ENCODE measurements at regions not wholly inside any gene's neighbourhood (a gene's known extent, or its start where the extent isn't known, plus 50 kb on each side); places are given as distances from the start of the nearest gene placed in this dataset.
"Not testable (repeated sequence)": the region's sequence is repeated elsewhere in the genome, so short reads cannot be mapped to it uniquely, and the experiment has no call there.

DNA sequence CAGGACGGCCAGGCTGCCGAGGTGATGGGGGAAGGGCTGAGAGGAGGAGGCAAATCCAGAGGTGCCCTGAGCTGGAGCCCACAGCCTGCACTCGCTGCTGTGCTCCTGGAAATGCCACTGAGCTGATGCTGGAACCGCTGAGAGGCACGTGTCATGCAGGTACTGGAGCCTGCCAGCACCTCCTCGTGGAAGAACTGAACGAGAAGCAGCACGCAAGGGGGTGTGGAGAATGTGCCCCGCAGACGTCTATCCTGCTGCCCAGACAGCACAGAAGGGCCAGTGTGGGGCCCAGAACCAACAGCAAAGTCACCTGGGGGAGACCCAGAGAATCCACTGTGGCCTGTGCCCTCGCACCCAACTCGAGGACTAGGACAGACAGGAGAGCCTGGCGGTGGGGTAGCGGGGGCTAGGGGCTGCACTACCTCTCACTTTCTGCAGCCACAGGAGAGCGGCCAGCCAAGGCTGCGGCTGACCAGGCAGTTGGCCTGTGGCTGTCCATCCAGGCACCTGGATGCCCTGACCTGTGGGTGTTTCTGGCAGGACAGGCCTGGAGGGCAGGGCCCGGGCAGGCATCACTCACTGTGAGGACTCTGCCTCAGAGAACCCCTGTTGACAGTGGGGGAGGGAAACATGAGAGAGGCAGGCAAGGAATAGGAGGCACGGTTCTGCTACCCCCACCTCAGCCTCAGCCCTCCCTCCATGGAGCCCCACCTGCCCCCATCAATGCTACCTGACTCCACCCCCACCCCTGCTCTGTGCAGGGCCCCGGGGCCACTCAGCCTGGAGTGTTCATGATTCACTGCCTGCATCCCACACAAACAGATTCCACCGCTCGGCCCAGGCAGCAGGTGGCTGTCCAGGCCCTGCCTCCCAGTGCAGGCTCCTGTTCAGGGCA lies 213.1 kb downstream of the TBC1D2B start:
- no peak for DNase-seq (ENCODE audit: low read depth in 3 of 3, low spot score in 1 of 3)

GRCh38 chr15:77863491-77864105 lies 213.9 kb downstream of the TBC1D2B start:
- no peak for DNase-seq (ENCODE audit: low read depth in 3 of 3, low spot score in 1 of 3)

DNA sequence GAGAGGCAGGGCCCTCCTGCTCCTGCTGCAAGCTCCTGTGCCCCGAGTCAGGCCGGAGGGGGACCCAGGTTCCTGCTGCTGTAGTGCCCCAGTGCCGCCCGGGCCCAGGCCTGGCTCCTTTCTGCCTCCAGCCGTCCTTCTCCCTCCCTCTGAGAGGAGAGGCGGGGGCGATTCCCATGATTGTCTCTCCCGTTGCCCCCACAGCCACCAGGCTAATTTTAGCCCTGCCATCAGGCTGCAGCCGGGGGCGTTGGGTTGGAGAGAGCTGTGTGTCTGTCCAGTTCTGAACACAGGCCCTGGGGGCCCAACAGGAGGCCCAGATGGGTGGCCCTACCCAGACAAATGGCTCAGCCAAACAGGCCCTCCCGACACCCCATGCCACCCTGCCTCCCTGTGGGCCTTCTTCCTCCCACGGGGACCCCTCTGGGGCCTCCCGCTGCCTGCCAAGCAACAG lies 214.8 kb downstream of the TBC1D2B start:
- DNase-seq (ENCODE audit: low read depth in 3 of 3, low spot score in 1 of 3), result no peak

DNA sequence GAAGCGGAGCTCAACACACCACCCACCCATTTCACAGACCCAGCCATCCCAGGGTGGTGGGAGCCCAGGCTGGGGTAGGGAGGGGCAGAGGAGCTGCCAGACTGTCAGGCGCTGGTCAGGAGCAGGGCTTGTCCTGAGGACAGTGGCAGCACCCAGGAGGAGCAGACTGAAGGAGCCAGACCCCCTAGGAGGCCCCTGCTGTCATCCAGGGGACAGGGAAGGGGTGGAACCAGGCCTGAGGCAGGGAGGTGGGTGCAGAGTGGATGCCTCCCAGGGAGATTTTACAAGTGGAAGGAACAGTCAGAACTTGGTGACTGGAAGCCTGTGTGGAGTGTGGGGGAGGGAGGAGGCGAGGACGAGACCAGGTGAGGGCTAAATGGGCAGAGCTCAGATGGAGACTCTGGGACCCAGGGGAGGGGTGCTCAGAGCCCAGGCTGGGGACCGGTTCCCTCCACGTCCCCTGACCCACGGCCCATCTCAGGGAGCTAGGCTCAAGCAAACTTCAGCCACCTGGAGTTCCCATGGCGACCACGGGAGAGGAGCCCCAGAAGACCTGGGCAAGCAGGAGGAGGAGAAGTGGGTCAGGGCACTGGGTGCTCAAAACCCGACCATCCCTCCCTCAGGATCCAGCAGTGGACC lies 215.4 kb downstream of the TBC1D2B start:
- DNase-seq (ENCODE audit: low read depth in 3 of 3, low spot score in 1 of 3), result not testable (repeated sequence)

DNA sequence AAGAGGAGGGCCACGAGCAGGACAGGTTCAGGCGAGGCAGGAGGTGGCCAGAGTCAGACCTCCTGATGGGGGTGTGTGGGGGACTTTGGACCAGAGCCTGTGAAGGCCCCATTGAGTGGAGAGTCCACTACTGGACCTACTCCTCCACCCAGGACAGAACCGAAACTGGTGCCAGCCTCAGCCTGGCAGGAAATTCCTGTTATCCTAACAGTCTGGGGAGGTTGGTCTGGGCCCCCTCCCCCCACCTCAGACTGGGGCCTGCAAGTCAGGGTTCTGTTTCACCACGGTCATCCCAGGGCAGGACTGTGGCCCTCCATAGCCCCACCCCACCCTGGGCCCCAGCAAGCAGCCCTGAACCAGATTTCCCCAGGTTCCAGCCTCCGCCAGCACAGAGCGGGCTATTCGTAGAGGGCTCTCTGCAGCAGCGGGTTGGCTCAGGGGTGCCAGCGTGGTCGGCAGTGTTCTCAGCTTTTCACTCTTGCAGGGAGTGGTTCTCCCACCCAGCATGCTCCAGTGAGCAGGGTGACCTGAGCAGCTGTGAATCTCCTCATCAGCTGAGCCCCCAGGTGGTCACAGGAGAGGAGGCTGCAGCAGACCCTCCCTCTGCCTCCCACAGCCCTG lies 217.3 kb downstream of the TBC1D2B start:
- DNase-seq (ENCODE audit: low read depth in 3 of 3, low spot score in 1 of 3), result no peak

DNA sequence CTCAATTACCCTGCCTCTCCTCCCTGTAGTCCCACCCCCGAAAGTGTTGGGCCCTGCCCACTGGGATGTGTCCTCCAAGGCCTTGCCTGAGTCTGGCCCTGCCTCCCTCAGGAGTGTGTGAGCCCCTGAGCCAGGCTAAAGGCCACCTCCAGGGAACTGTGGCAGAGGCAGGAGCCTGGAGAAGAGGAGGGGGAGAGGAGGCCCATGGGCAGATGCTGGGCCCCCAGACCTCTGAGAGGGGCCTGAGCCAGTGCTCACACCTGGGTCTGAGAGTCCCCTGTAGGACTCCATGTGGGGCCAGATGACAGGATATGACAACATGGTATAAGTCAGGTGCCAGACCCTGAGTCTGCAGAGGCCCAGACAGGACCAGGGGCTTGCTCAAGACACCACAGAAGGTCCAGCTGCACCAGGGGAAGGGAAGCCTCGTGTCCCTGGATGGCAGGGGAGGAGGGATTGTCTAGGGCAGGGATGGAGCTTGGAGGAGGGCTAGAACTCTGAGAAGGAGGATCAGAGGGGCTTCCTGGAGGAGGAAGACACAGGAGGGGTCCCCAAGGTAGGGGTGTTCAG lies 217.9 kb downstream of the TBC1D2B start:
- no peak for DNase-seq (ENCODE audit: low read depth in 3 of 3, low spot score in 1 of 3)

- no peak for DNase-seq (ENCODE audit: low read depth in 3 of 3, low spot score in 1 of 3)
Observed at GRCh38 chr15:77858792-77859490, 218.6 kb downstream of the TBC1D2B start.

DNA sequence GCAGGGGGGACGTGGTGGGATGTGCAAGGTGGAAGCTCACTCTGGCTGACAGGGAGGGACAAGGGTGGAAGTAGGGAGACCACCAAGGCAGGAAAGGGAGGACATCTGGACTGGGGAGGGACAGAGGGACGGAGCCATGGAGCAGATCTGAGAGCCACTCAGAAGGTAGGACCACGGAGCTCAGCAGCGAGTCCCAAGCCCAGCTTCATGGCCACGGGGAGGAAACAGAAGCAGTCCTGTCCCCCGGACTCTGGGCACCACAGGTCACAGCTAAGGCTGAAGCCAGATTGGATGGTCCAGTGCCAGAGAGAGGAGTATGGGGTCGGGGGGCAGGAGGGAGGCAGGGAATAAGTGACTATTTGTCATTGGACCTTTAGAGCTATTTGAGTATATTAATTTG lies 220.1 kb downstream of the TBC1D2B start:
- no peak for DNase-seq (ENCODE audit: low read depth in 3 of 3, low spot score in 1 of 3)

- no peak for DNase-seq (ENCODE audit: low read depth in 3 of 3, low spot score in 1 of 3)
Observed at GRCh38 chr15:77856705-77857346, 220.7 kb downstream of the TBC1D2B start.

DNA sequence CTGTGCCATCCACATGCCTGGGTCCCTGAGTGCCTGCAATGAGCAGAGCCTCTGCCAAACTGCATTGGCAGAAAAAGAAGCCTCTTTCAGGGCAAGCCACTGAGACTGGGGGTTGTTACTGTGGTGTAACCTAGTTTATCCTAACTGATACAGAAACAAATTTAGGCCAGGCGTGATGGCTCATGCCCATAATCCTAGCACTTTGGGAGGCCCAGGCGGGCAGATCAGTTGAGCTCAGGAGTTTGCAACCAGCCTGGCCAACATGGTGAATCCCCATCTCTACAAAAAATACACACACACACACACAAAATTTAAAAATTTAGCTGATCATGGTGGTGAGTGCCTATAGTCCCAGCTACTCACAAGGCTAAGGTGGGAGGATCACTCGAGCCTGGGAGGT lies 221.6 kb downstream of the TBC1D2B start:
- no peak for DNase-seq (ENCODE audit: low read depth in 3 of 3, low spot score in 1 of 3)

DNA sequence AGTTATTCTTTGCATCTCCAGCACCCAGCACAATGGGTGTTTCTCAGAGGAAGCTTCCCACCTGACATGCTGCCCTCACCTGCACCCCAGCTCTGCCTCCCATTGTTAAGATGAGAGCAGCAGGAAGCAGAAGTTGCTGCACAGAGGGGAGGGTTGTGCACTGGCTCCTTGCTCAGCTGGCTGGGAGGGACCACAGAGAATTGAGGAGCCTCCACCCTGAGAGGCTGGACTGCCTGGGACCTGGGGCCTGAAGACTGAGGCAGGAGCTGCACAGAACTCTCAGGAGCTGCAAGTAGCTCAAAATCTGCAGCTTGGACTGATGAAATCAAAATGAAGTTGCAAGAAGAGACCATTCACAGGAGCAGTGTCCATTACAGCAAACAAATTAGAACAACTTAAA lies 222.3 kb upstream of the LINGO1 start:
- DNase-seq (ENCODE audit: low read depth in 3 of 3, low spot score in 1 of 3), result no peak

DNA sequence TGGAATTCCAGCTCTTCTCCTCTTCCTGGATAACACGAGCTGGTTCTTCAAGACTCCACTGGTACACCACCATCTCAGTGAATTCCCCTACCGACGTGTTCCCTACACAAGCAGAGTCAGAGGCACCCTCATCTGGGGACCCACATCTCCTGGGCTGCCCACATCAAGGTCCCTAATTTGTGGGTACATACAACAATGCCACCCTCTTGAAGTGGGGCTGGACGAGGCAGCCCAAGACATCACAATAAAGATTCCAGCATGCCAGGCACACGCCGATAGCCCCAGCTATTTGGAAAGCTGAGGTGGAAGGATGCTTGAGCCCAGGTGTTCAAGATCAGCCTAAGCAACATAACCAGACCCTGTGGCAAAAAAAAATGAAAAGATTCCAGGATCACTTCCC lies 221.2 kb upstream of the LINGO1 start:
- no peak for DNase-seq (ENCODE audit: low read depth in 3 of 3, low spot score in 1 of 3)

DNA sequence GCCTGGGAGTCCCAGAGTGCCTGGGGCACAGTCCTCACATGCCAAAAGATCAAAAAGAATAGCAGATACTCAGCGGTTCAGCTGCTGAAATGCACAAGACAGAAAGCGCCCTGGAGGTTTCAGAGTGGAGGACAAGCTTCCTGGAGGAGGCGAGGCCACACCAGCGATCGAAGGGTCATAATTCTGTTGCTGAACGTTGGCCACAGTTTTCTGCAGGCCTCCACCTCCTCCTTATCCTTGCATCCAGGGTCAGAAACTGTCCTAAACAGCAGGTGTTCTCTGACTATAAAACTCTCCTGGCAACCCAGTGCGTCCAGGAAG lies 220.3 kb upstream of the LINGO1 start:
- no peak for DNase-seq (ENCODE audit: low read depth in 3 of 3, low spot score in 1 of 3)

DNA sequence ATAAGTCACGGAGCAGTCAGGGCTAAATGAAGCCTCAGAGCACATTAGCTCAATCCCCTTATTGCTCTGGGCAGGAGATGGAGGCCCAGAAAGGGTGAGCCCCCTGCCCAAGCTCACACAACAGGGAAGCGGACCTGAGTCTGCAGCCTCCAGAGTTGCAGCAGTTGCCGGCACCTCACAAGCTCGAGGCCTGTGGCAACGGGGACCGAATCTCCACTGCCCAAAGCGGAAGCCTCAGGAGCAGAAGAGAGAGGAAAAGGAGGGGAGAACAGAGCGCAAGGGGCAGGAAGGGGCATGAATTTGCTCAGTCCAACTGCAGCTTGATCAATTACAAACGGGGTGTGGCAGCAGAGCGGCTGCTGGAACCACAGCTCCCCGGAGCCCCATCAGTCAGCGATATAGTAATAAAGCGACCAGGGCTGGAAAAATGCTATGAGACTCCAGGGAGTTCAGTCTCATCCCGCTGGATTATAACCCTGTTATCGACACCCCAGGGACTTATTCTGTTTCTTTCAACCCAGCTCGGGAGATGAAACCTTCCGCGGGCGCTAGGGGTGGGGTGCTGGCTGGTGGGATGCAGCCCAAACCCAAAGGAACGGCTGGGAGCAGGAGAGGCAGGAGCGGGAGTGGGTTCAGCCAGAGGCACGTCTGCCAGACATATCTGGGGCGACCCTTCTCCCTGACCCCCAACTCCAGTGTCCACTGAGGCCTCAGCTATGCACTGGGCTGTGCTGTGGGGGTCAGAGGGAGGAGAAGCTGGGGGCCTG lies 219.7 kb upstream of the LINGO1 start:
- DNase-seq (ENCODE audit: low read depth in 3 of 3, low spot score in 1 of 3), result no peak

DNA sequence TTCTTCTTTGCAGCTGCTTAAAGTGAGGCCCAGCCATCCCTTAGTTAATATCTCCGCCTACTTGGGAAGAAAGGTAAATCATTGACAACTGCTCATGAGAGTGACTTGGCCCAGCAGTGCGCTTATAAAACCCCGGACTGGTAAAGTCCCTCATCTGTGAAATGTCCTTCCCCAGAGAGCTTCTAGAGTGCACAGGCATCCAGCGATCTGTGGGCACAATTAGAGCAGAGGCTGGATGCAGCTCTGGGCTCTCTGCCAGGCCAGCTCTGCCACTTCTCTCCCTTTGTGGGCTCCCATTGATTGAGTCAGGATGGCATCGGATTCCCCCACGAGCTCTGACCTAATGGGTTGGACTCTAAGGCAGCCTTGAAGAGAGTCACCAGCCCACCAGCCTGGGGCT lies 219.0 kb upstream of the LINGO1 start:
- no peak for DNase-seq (ENCODE audit: low read depth in 3 of 3, low spot score in 1 of 3)

DNA sequence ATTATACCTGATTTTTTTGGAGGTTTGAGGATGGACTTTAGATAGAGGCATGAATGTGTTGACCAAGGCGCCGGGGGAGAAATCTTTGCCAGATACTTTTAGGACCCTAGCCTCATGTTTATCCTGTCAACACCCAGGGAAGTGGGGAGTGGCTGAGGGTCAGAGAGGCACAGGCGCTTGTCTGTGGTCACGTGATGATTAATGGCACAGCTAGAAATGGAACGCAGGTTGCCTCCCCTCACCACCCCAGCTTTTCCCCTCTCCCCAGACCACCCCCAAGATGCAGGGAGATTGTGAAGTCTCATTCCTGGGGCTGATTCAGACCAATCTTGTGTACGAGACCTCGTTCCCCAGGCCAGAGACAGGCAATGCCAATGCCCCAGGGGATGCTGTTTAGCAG lies 218.4 kb upstream of the LINGO1 start:
- no peak for DNase-seq (ENCODE audit: low read depth in 3 of 3, low spot score in 1 of 3)

DNA sequence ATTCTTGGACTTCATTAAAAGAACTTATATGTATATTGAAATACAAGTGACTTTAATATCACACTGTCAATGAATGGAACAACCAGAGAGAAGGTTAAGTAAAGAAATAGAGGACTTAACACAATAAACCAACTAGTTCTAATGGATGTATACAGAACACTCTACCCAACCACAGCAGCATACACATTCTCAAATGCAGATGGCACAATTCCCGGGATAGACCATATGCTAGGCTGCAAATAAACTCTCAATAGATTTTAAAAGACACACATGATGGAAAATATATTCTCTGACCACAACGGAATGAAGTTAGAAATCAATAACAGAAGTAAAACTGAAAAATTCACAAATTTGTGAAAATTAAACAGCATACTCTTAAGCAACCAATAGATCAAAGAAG lies 214.3 kb upstream of the LINGO1 start:
- no peak for DNase-seq (ENCODE audit: low read depth in 3 of 3, low spot score in 1 of 3)

- DNase-seq (ENCODE audit: low read depth in 3 of 3, low spot score in 1 of 3), result no peak
Observed at GRCh38 chr15:77846360-77846759, 213.6 kb upstream of the LINGO1 start.

GRCh38 chr15:77844798-77845446 lies 212.2 kb upstream of the LINGO1 start:
- DNase-seq (ENCODE audit: low read depth in 3 of 3, low spot score in 1 of 3), result no peak

All from stimulated activated CD4-positive, alpha-beta T cell treated with anti-CD3 and anti-CD28 coated beads, TNF-alpha, amount 100 ng/mL, for 1 hour (primary cell).